OCI-LY7 (cell line): ENCODE measurements at regions not wholly inside any gene's neighbourhood (a gene's known extent, or its start where the extent isn't known, plus 50 kb on each side); places are given as distances from the start of the nearest gene placed in this dataset.

Source experiments
- CTCF ChIP-seq: fragments of 200-600 bp; sonication (generic); conservative IDR thresholded peaks from 2 replicates; pipeline ENCODE4 v1.5.1; 2014; ENCODE audit warnings: mild to moderate bottlenecking, antibody characterized with exemption, low read length, moderate library complexity, mixed read lengths
- EZH2phosphoT487 ChIP-seq: fragments of 200-600 bp; sonication (generic); IDR thresholded peaks from 2 replicates; pipeline ENCODE4 v1.6.1; 2018; ENCODE audit warnings: low read depth, borderline replicate concordance, mild to moderate bottlenecking, mixed run types, antibody characterized with exemption, low read length, moderate library complexity, mixed read lengths

GRCh38 chr5:114297915-114298314 lies 64.0 kb upstream of the KCNN2 start:
- TF ChIP-seq CTCF = no peak
- no peak for TF ChIP-seq EZH2phosphoT487
